Suprapubic skin (tissue), 4 donors: ENCODE measurements at regions not wholly inside any gene's neighbourhood (a gene's known extent, or its start where the extent isn't known, plus 50 kb on each side); places are given as distances from the start of the nearest gene placed in this dataset.

ENCODE experiments used
- DNase-seq, 2 donors: peaks; one replicate each; pipeline ENCODE4 v3.0.0-alpha.2; 2019; ENCODE audit warnings: low spot score in 2 of 2
- H3K27ac ChIP-seq: fragments of 200-600 bp; sonication (generic); one replicate; pipeline ENCODE4 v1.5.1; 2019
- H3K27me3 ChIP-seq: fragments of 200-600 bp; sonication (generic); one replicate; pipeline ENCODE4 v1.5.1; 2019
- H3K36me3 ChIP-seq: fragments of 200-600 bp; sonication (generic); one replicate; pipeline ENCODE4 v1.5.1; 2019
- H3K4me1 ChIP-seq: fragments of 200-600 bp; sonication (generic); one replicate; pipeline ENCODE4 v1.5.1; 2019
- H3K4me3 ChIP-seq: fragments of 200-600 bp; sonication (generic); one replicate; pipeline ENCODE4 v1.5.1; 2019; ENCODE audit warnings: mild to moderate bottlenecking
- H3K9me3 ChIP-seq: fragments of 200-600 bp; sonication (generic); one replicate; pipeline ENCODE4 v1.5.1; 2019
- EP300 ChIP-seq: sonication (generic); formaldehyde crosslinking; IDR thresholded peaks from one replicate; pipeline ENCODE4 v1.6.1; 2017; ENCODE audit warnings: antibody characterized with exemption
- POLR2A ChIP-seq, 2 donors: fragments of 450-650 bp; IDR thresholded peaks; one replicate each; pipeline ENCODE4 v1.6.1; 2017; ENCODE audit warnings: antibody characterized with exemption in 2 of 2, mild to moderate bottlenecking in 2 of 2, moderate library complexity in 2 of 2
- POLR2AphosphoS5 ChIP-seq, 3 donors: sonication (generic); formaldehyde crosslinking; IDR thresholded peaks; one replicate each; pipeline ENCODE4 v1.6.1; 2017; ENCODE audit warnings: antibody characterized with exemption in 3 of 3
- WGBS: methylation state at CpG from one replicate; pipeline ENCODE4 v1.1.5; 2018; 5-methylcytosine and 5-hydroxymethylcytosine counted together
- TF ChIP-seq, protein P1 (sequence below), 2 donors: fragments of 200-600 bp in 1 of 2; fragments of 450-650 bp in 1 of 2; sonication (generic) in 1 of 2; IDR thresholded peaks; one replicate each; pipeline ENCODE4 v1.5.1; 2016 to 2019; ENCODE audit warnings: antibody characterized with exemption in 2 of 2, mild to moderate bottlenecking in 1 of 2, moderate library complexity in 1 of 2

DNA sequence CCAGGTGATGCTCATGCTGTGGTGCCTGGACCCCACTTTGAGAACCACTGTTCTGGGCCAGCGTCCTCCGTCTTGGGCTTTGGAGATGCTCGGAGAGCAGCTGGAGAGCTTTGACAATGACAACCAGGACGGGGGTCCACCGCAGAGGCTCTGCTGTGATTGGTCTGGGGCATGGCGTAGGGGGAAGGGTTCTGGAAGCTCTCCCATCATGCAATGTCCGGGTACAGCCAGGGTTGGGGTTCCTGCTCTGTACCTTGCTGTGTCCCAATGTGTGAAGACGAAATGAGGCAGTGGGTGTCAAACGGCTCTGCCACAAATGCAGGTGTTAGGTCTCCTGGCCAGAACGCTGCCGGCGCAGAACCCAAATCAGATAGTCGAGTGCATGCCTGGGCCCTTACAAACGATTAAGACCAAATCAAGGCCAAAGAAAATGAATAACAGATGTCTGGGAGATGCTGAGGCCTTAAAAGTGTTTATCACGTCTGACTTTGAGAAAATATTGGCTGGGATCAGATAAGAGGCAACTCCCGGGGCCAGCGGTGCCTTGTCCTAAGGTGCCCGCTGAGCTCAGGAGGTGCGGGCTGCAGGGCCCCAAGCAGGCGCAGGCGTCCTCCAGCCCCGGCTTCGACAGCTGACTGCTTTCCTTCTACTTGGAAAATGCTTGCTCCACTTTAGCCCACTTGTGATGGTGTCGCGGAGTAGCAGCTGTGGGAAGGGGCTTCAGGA, 117.2 kb downstream of the VAPA start:
- WGBS = 72% methylated on average over 25 of the region's 25 CpGs

DNA sequence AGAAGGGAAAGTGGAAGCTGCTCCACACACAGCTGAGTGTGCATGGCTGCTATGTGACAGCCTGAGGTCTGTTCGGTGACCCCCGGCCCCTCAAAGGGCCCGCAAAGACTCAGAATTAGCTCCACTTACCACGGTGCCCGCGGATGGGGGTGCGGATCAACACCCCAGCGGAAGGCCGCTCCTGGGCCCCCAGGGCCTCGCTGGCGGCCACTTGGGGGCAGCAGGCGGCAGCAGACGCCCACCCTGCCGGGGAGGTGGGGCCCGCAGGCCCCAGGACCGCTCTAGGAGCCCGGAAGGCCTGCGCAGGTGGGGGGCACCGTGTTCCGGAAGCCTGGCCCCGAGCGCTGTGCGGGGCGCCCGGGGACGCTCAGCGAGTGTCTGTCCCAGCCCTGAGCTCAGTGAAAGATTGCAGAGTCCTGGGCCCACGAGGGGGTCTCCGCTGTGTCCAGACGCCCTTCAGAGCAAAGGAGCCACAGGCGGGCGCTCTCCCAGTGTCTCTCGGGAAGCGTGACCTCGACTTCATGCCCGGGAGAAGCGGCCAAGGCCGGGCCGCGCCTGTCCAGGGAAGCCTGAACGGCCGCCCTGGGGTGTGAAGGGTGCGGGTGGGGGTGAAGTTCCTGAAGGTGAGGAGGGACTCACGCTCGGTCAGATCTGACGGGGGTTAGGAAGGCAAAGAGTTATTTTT, 118.7 kb downstream of the VAPA start:
- no peaks in the 10 kb centered on the region for H3K27me3 ChIP-seq
- H3K4me1 ChIP-seq = peaks cover 28% of the 10 kb centered on the region
- H3K27ac ChIP-seq = no peak overlapping the region
- peak overlapping the region; percentile 27 for H3K4me3 ChIP-seq
- H3K36me3 ChIP-seq = no peaks in the 10 kb centered on the region
- DNase-seq = peak in 1 of 2 donors; percentile 69
- H3K9me3 ChIP-seq = no peaks in the 10 kb centered on the region
- 78% methylated on average over 15 of the region's 46 CpGs for WGBS
- TF ChIP-seq, protein P1, sequence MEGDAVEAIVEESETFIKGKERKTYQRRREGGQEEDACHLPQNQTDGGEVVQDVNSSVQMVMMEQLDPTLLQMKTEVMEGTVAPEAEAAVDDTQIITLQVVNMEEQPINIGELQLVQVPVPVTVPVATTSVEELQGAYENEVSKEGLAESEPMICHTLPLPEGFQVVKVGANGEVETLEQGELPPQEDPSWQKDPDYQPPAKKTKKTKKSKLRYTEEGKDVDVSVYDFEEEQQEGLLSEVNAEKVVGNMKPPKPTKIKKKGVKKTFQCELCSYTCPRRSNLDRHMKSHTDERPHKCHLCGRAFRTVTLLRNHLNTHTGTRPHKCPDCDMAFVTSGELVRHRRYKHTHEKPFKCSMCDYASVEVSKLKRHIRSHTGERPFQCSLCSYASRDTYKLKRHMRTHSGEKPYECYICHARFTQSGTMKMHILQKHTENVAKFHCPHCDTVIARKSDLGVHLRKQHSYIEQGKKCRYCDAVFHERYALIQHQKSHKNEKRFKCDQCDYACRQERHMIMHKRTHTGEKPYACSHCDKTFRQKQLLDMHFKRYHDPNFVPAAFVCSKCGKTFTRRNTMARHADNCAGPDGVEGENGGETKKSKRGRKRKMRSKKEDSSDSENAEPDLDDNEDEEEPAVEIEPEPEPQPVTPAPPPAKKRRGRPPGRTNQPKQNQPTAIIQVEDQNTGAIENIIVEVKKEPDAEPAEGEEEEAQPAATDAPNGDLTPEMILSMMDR (IDR thresholded peaks at IDR 0.05) = no peak
- TF ChIP-seq EP300 = no peak
- no peak for TF ChIP-seq POLR2A (IDR thresholded peaks at IDR 0.05)
- TF ChIP-seq POLR2AphosphoS5 (IDR thresholded peaks at IDR 0.05) = no peak

More for the DNA sequence above, 117.2 kb downstream of the VAPA start:
- Histone ChIP-seq H3K27ac (no peak overlapping the region), H3K27me3 (no peaks in the 10 kb centered on the region), H3K4me1 (peaks cover 28% of the 10 kb centered on the region), H3K4me3 (no peak overlapping the region), H3K9me3 (no peaks in the 10 kb centered on the region), H3K36me3 (no peaks in the 10 kb centered on the region)
- TF ChIP-seq POLR2A (IDR thresholded peaks at IDR 0.05) = no peak
- no peak for TF ChIP-seq POLR2AphosphoS5 (IDR thresholded peaks at IDR 0.05)
- TF ChIP-seq, protein P1 (IDR thresholded peaks at IDR 0.05) = no peak
- no peak for TF ChIP-seq EP300
- peak in 1 of 2 donors; percentile 53 for DNase-seq

DNA sequence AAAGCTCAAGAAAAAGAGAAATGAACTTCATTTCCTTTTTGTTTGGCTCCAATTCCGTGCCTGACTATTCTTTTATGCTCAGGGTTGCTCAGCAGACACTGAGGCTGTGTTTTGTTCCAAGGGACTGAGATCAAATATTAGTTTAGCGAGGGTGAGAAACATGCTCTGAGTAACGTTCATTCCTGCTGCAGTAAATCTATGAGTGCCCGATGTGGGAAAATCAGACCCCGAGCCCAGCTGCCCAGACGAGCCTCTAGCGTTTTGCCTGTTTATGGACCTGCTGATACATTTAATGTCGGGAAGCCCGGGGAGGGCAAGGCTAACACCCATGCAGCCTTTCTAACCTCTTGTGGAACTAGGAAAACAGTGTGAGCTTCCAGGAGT, 119.2 kb downstream of the VAPA start:
- DNase-seq = peak in 1 of 2 donors; percentile 43
- H3K9me3 ChIP-seq = no peaks in the 10 kb centered on the region
- H3K27me3 ChIP-seq = no peaks in the 10 kb centered on the region
- no peak overlapping the region for H3K27ac ChIP-seq
- no peaks in the 10 kb centered on the region for H3K36me3 ChIP-seq
- H3K4me3 ChIP-seq = peak overlapping the region; percentile 27
- H3K4me1 ChIP-seq = peaks cover 28% of the 10 kb centered on the region
- WGBS = 63% methylated on average over 9 of the region's 9 CpGs
- TF ChIP-seq POLR2A (IDR thresholded peaks at IDR 0.05) = no peak
- TF ChIP-seq POLR2AphosphoS5 (IDR thresholded peaks at IDR 0.05) = no peak
- TF ChIP-seq, protein P1 (IDR thresholded peaks at IDR 0.05) = no peak
- no peak for TF ChIP-seq EP300

DNA sequence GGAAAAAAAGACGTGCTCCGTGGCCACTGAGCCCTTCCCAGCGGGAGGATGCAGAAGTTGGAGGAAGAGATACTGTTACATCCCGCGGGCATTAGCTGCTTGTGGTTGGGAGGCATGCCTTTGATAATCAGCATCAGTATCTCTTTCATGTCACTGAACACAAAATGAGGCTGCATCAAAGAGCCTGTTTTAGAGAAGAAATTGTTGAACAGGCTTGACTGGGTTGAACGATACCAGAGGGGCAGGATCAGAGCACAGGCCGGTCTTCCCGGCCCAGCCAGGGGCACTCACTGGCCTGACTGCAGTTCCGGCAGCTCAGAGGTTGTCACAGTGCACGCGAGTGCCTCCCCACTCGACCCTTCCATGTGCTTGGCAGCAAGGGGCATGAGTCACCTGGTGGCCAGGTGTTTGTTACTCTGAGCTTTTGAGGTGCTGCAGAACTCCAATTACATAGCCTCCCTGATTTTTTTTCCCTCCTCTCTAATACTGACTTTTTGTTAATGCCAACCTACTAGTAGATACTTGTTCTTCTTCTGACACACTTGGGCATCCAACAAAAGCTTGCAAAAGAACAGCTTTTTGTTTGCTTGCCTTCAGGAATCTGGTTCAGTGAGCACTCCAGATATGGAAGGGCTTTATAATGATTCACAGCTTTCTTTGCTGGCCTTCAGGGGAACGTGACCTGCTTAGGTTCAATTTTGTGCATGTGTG, 121.6 kb downstream of the VAPA start:
- peaks cover 37% of the 10 kb centered on the region for H3K4me1 ChIP-seq
- H3K36me3 ChIP-seq = no peaks in the 10 kb centered on the region
- 23% methylated on average over 13 of the region's 13 CpGs for WGBS
- peak overlapping the region; percentile 60 for H3K27ac ChIP-seq
- H3K27me3 ChIP-seq = no peaks in the 10 kb centered on the region
- peak in 1 of 2 donors; percentile 73 for DNase-seq
- no peak overlapping the region for H3K4me3 ChIP-seq
- TF ChIP-seq, protein P1 (IDR thresholded peaks at IDR 0.05) = no peak
- TF ChIP-seq POLR2AphosphoS5 (IDR thresholded peaks at IDR 0.05) (no peak), POLR2A (IDR thresholded peaks at IDR 0.05) (no peak), EP300 (no peak)
- no peaks in the 10 kb centered on the region for H3K9me3 ChIP-seq

DNA sequence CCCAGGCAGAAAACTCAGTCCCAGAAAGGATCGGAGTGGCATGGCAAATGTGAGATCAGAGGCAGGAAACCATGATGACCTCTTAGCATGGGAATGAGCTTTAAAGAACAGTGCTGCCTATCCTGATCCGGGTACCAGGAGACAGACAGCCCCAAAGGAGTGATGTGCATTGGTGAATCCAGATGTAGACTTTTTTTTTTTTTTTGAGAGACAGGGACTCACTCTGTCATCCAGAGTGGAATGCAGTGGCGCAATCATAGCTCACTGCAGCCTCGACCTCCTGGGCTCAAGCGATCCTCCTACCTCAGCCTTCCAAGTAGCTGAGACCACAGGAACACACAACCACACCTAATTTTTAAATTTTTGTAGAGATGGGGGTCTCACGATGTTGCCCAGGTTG, 122.7 kb downstream of the VAPA start:
- H3K4me1 ChIP-seq = peaks cover 38% of the 10 kb centered on the region
- H3K27me3 ChIP-seq = no peaks in the 10 kb centered on the region
- no peaks in the 10 kb centered on the region for H3K9me3 ChIP-seq
- TF ChIP-seq, protein P1 (IDR thresholded peaks at IDR 0.05) = no peak
- TF ChIP-seq EP300 (no peak), POLR2A (IDR thresholded peaks at IDR 0.05) (no peak), POLR2AphosphoS5 (IDR thresholded peaks at IDR 0.05) (no peak)
- DNase-seq = peak in 1 of 2 donors; percentile 70
- H3K4me3 ChIP-seq = no peak overlapping the region
- 75% methylated on average over 6 of the region's 6 CpGs for WGBS
- H3K36me3 ChIP-seq = no peaks in the 10 kb centered on the region
- H3K27ac ChIP-seq = peak overlapping the region; percentile 60
